ENCODE measurements at regions not wholly inside any gene's neighbourhood (a gene's known extent, or its start where the extent isn't known, plus 50 kb on each side); places are given as distances from the start of the nearest gene placed in this dataset.

DNA sequence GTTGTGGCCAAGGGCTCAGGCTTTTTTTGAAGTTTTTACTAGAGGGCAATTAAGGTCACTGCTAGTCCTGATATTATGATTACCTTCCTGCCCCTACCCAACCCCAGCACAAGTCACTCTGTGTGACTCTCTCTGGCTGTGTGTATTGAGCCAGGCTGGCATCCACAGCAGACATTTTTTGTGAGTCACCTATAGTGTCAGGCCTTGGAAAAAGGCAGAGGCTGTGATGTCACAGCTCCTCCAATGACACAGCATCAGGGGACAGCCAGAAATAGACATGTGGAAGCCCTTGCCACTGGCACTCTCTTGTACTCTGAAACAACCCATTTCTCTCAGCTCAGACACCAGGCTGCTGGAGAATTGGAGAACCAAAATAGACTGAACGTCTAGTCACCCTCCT, 145.4 kb downstream of the NMUR2 start:
- TF ChIP-seq POLR2A (IDR thresholded peaks at IDR 0.05) (no peak), EP300 (IDR thresholded peaks at IDR 0.05) (no peak)
- TF ChIP-seq, protein P1, sequence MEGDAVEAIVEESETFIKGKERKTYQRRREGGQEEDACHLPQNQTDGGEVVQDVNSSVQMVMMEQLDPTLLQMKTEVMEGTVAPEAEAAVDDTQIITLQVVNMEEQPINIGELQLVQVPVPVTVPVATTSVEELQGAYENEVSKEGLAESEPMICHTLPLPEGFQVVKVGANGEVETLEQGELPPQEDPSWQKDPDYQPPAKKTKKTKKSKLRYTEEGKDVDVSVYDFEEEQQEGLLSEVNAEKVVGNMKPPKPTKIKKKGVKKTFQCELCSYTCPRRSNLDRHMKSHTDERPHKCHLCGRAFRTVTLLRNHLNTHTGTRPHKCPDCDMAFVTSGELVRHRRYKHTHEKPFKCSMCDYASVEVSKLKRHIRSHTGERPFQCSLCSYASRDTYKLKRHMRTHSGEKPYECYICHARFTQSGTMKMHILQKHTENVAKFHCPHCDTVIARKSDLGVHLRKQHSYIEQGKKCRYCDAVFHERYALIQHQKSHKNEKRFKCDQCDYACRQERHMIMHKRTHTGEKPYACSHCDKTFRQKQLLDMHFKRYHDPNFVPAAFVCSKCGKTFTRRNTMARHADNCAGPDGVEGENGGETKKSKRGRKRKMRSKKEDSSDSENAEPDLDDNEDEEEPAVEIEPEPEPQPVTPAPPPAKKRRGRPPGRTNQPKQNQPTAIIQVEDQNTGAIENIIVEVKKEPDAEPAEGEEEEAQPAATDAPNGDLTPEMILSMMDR (IDR thresholded peaks at IDR 0.05), result no peak

Measured in tibial nerve (tissue), 4 donors.